Uterus (tissue), 2 donors: ENCODE measurements at regions not wholly inside any gene's neighbourhood (a gene's known extent, or its start where the extent isn't known, plus 50 kb on each side); places are given as distances from the start of the nearest gene placed in this dataset.
"Not testable (repeated sequence)": the region's sequence is repeated elsewhere in the genome, so short reads cannot be mapped to it uniquely, and the experiment has no call there.

Experiments
- POLR2A ChIP-seq, 2 donors: fragments of 450-650 bp; IDR thresholded peaks; one replicate each; pipeline ENCODE4 v1.6.1; 2016; ENCODE audit warnings: antibody characterized with exemption in 2 of 2, mild to moderate bottlenecking in 1 of 2, moderate library complexity in 1 of 2
- TF ChIP-seq, protein P1 (sequence below), 4 experiments: fragments of 200-600 bp in 2 of 4; fragments of 450-650 bp in 2 of 4; sonication (generic) in 2 of 4; IDR thresholded peaks; one replicate each; pipeline ENCODE4 v1.5.1; 2016 to 2019; ENCODE audit warnings: antibody characterized with exemption in 4 of 4, mild to moderate bottlenecking in 2 of 4, moderate library complexity in 1 of 4

DNA sequence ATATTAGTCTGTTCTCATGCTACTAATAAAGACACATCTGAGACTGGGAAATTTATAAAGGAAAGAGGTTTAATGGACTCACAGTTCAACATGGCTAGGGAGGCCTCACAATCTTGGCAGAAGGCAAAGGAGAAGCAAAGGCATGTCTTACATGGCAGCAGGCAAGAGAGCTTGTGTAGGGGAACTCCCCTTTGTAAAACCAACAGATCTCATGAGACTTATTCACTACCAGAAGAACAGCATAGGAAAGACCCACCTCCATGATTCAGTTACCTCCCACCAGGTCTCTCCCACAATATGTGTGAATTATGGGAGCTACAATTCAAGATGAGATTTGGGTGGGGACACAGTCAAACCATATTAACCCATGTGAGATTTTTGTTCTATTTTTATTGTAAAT, 244.5 kb upstream of the TRIB2 start:
- TF ChIP-seq, protein P1, sequence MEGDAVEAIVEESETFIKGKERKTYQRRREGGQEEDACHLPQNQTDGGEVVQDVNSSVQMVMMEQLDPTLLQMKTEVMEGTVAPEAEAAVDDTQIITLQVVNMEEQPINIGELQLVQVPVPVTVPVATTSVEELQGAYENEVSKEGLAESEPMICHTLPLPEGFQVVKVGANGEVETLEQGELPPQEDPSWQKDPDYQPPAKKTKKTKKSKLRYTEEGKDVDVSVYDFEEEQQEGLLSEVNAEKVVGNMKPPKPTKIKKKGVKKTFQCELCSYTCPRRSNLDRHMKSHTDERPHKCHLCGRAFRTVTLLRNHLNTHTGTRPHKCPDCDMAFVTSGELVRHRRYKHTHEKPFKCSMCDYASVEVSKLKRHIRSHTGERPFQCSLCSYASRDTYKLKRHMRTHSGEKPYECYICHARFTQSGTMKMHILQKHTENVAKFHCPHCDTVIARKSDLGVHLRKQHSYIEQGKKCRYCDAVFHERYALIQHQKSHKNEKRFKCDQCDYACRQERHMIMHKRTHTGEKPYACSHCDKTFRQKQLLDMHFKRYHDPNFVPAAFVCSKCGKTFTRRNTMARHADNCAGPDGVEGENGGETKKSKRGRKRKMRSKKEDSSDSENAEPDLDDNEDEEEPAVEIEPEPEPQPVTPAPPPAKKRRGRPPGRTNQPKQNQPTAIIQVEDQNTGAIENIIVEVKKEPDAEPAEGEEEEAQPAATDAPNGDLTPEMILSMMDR (IDR thresholded peaks at IDR 0.05), result not testable (repeated sequence)
- not testable (repeated sequence) for TF ChIP-seq POLR2A (IDR thresholded peaks at IDR 0.05)
